GM23338 (cell line): ENCODE measurements at regions not wholly inside any gene's neighbourhood (a gene's known extent, or its start where the extent isn't known, plus 50 kb on each side); places are given as distances from the start of the nearest gene placed in this dataset.

Source experiments
- ATAC-seq: fragments of 200-7000 bp; cut with Tn5 transposase; 3 replicates; pipeline ENCODE4 v1.9.1; 2020
- DNase-seq: peaks from one replicate; pipeline ENCODE4 v3.0.0-alpha.2; 2015; ENCODE audit warnings: low spot score
- H2AFZ ChIP-seq: fragments of 200-600 bp; sonication (generic); 2 replicates; pipeline ENCODE4 v1.8.0; 2016; ENCODE audit warnings: antibody characterized with exemption, mild to moderate bottlenecking, moderate library complexity
- H3F3A ChIP-seq: fragments of 200-600 bp; sonication (generic); replicated peaks from 2 replicates; pipeline ENCODE4 v1.8.0; 2017; ENCODE audit warnings: antibody characterized with exemption, mixed run types, low read depth
- H3K27ac ChIP-seq: fragments of 200-600 bp; sonication (generic); 2 replicates; pipeline ENCODE4 v1.6.1; 2016; ENCODE audit warnings: low read depth
- H3K27me3 ChIP-seq: fragments of 200-600 bp; sonication (generic); 2 replicates; pipeline ENCODE4 v1.8.0; 2016; ENCODE audit warnings: mild to moderate bottlenecking, mixed run types, moderate library complexity; ENCODE audit not compliant: insufficient read depth
- H3K36me3 ChIP-seq: fragments of 200-600 bp; sonication (generic); 2 replicates; pipeline ENCODE4 v1.8.0; 2016; ENCODE audit warnings: mild to moderate bottlenecking; ENCODE audit not compliant: insufficient read depth
- H3K4me1 ChIP-seq: fragments of 200-600 bp; sonication (generic); 2 replicates; pipeline ENCODE4 v1.8.0; 2016; ENCODE audit warnings: mild to moderate bottlenecking, moderate library complexity; ENCODE audit not compliant: insufficient read depth
- H3K4me2 ChIP-seq: fragments of 200-600 bp; sonication (generic); 2 replicates; pipeline ENCODE4 v1.7.1; 2017; ENCODE audit warnings: mixed run types
- H3K4me3 ChIP-seq: fragments of 200-600 bp; sonication (generic); 2 replicates; pipeline ENCODE4 v1.6.1; 2016; ENCODE audit warnings: mixed run types
- H3K79me2 ChIP-seq: fragments of 200-600 bp; sonication (generic); replicated peaks from 2 replicates; pipeline ENCODE4 v1.8.0; 2017; ENCODE audit warnings: mild to moderate bottlenecking; ENCODE audit not compliant: insufficient read depth
- H3K9me2 ChIP-seq: fragments of 200-600 bp; sonication (generic); 2 replicates; pipeline ENCODE4 v1.8.0; 2017; ENCODE audit not compliant: insufficient read depth
- H4K20me1 ChIP-seq: fragments of 200-600 bp; sonication (generic); replicated peaks from 2 replicates; pipeline ENCODE4 v1.8.0; 2017; ENCODE audit warnings: mild to moderate bottlenecking; ENCODE audit not compliant: insufficient read depth
- H3K27ac Mint-ChIP-seq: 2 replicates; pipeline ENCODE4 v1.8.0; 2020; ENCODE audit warnings: inconsistent platforms, mild to moderate bottlenecking, moderate library complexity, mixed read lengths
- H3K27me3 Mint-ChIP-seq: 3 replicates; pipeline ENCODE4 v1.8.0; 2022; ENCODE audit warnings: low read depth, mild to moderate bottlenecking, moderate library complexity, mixed read lengths, inconsistent platforms; ENCODE audit not compliant: insufficient read depth, poor library complexity
- H3K36me3 Mint-ChIP-seq: 3 replicates; pipeline ENCODE4 v1.8.0; 2021; ENCODE audit warnings: low read depth, mild to moderate bottlenecking, inconsistent platforms, moderate library complexity, mixed read lengths
- H3K4me1 Mint-ChIP-seq: 3 replicates; pipeline ENCODE4 v1.8.0; 2020; ENCODE audit warnings: mild to moderate bottlenecking, inconsistent platforms, mixed read lengths
- H3K4me3 Mint-ChIP-seq: 3 replicates; pipeline ENCODE4 v1.8.0; 2021; ENCODE audit warnings: moderate library complexity, mild to moderate bottlenecking, inconsistent platforms, mixed read lengths
- H3K9me3 Mint-ChIP-seq: 3 replicates; pipeline ENCODE4 v1.8.0; 2020; ENCODE audit warnings: moderate library complexity, mild to moderate bottlenecking, inconsistent platforms, mixed read lengths
- CREB1 ChIP-seq: fragments of 250-450 bp; sonication (Bioruptor Pico); IDR thresholded peaks from 2 replicates; pipeline ENCODE4 v1.5.0; 2020; ENCODE audit warnings: low read depth, mild to moderate bottlenecking, moderate library complexity
- EZH2 ChIP-seq: fragments of 200-600 bp; sonication (generic); IDR thresholded peaks from one replicate; pipeline ENCODE4 v1.8.0; 2017; ENCODE audit warnings: antibody characterized with exemption, mild to moderate bottlenecking, low read depth; ENCODE audit not compliant: unreplicated experiment
- EZH2phosphoT487 ChIP-seq: fragments of 200-600 bp; sonication (generic); IDR thresholded peaks from one replicate; pipeline ENCODE4 v1.8.1; 2018; ENCODE audit warnings: antibody characterized with exemption; ENCODE audit not compliant: unreplicated experiment
- JUNB ChIP-seq: IDR thresholded peaks from one replicate; pipeline ENCODE4 v1.6.1; 2016; ENCODE audit warnings: antibody characterized with exemption; ENCODE audit not compliant: unreplicated experiment
- NANOG ChIP-seq: IDR thresholded peaks from 2 replicates; pipeline ENCODE4 v1.6.1; 2016; ENCODE audit warnings: antibody characterized with exemption, borderline replicate concordance
- POLR2AphosphoS5 ChIP-seq: IDR thresholded peaks from 2 replicates; pipeline ENCODE4 v1.6.1; 2016; ENCODE audit warnings: antibody characterized with exemption, low read depth
- STAT1 ChIP-seq: IDR thresholded peaks from one replicate; pipeline ENCODE4 v1.6.1; 2016; ENCODE audit warnings: antibody characterized with exemption; ENCODE audit not compliant: unreplicated experiment
- ZNF114 ChIP-seq: fragments of 250-450 bp; sonication (Bioruptor Pico); IDR thresholded peaks from 2 replicates; pipeline ENCODE4 v1.5.0; 2020; ENCODE audit warnings: mild to moderate bottlenecking, moderate library complexity
- ZNF331 ChIP-seq: fragments of 250-450 bp; sonication (Bioruptor Pico); IDR thresholded peaks from 2 replicates; pipeline ENCODE4 v1.5.0; 2020; ENCODE audit warnings: low read depth, mild to moderate bottlenecking, moderate library complexity
- TF ChIP-seq, protein P1 (sequence below): IDR thresholded peaks from one replicate; pipeline ENCODE4 v1.6.1; 2018; ENCODE audit warnings: antibody characterized with exemption; ENCODE audit not compliant: unreplicated experiment
- TF ChIP-seq, protein P2 (sequence below), 2 experiments: fragments of 200-600 bp in 1 of 2; sonication (generic) in 1 of 2; conservative IDR thresholded peaks; 2 replicates each; pipeline versions ENCODE4 v1.5.1 to v1.6.1; 2016 to 2017; ENCODE audit warnings: antibody characterized with exemption in 2 of 2, low read depth in 2 of 2, mild to moderate bottlenecking in 2 of 2, moderate library complexity in 1 of 2
- TF ChIP-seq, protein P3 (sequence below): IDR thresholded peaks from 2 replicates; pipeline ENCODE4 v1.6.1; 2016; ENCODE audit warnings: antibody characterized with exemption
- TF ChIP-seq, protein P4 (sequence below): fragments of 250-450 bp; sonication (Bioruptor Pico); IDR thresholded peaks from 2 replicates; pipeline ENCODE4 v1.5.0; 2020; ENCODE audit warnings: mild to moderate bottlenecking, moderate library complexity

DNA sequence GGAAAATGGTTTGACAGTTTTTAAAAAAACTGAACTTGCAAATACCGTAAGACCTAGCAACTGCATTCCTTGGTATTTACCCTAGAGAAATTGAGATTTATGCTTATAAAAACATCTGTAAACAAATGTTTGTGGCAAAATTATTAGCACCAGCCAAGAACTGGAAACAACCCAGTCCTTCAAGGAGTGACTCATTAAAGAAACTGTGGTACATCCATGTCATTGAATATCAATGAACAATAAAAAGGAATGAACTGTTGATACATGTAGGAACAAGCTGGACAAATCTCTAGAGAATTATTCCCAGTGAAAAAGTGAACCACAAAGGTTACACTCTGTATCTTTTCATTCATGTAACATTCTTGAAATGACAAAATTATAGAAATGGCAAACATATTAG, 240.2 kb upstream of the ADAMTS3 start:
- no peak overlapping the region for H3K27ac Mint-ChIP-seq
- H3K4me1 Mint-ChIP-seq: peaks cover 7% of the 10 kb centered on the region
- H3K9me3 Mint-ChIP-seq: no peaks in the 10 kb centered on the region
- Histone ChIP-seq H3K4me3 (no peak overlapping the region), H4K20me1 (no peaks in the 10 kb centered on the region), H3K4me2 (no peak overlapping the region), H3K27ac (no peak overlapping the region), H2AFZ (no peak overlapping the region), H3K36me3 (no peaks in the 10 kb centered on the region; the same call in 1 of the 2 replicates), H3K27me3 (no peaks in the 10 kb centered on the region), H3K79me2 (no peaks in the 10 kb centered on the region), H3K9me2 (0 out of 2 replicates have a peak, but pooled peaks cover 2% of the 10 kb centered on the region), H3F3A (no peaks in the 10 kb centered on the region), H3K4me1 (no peaks in the 10 kb centered on the region)
- no peaks in the 10 kb centered on the region for H3K36me3 Mint-ChIP-seq
- TF ChIP-seq, protein P1, sequence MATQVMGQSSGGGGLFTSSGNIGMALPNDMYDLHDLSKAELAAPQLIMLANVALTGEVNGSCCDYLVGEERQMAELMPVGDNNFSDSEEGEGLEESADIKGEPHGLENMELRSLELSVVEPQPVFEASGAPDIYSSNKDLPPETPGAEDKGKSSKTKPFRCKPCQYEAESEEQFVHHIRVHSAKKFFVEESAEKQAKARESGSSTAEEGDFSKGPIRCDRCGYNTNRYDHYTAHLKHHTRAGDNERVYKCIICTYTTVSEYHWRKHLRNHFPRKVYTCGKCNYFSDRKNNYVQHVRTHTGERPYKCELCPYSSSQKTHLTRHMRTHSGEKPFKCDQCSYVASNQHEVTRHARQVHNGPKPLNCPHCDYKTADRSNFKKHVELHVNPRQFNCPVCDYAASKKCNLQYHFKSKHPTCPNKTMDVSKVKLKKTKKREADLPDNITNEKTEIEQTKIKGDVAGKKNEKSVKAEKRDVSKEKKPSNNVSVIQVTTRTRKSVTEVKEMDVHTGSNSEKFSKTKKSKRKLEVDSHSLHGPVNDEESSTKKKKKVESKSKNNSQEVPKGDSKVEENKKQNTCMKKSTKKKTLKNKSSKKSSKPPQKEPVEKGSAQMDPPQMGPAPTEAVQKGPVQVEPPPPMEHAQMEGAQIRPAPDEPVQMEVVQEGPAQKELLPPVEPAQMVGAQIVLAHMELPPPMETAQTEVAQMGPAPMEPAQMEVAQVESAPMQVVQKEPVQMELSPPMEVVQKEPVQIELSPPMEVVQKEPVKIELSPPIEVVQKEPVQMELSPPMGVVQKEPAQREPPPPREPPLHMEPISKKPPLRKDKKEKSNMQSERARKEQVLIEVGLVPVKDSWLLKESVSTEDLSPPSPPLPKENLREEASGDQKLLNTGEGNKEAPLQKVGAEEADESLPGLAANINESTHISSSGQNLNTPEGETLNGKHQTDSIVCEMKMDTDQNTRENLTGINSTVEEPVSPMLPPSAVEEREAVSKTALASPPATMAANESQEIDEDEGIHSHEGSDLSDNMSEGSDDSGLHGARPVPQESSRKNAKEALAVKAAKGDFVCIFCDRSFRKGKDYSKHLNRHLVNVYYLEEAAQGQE: no peak
- TF ChIP-seq, protein P2, sequence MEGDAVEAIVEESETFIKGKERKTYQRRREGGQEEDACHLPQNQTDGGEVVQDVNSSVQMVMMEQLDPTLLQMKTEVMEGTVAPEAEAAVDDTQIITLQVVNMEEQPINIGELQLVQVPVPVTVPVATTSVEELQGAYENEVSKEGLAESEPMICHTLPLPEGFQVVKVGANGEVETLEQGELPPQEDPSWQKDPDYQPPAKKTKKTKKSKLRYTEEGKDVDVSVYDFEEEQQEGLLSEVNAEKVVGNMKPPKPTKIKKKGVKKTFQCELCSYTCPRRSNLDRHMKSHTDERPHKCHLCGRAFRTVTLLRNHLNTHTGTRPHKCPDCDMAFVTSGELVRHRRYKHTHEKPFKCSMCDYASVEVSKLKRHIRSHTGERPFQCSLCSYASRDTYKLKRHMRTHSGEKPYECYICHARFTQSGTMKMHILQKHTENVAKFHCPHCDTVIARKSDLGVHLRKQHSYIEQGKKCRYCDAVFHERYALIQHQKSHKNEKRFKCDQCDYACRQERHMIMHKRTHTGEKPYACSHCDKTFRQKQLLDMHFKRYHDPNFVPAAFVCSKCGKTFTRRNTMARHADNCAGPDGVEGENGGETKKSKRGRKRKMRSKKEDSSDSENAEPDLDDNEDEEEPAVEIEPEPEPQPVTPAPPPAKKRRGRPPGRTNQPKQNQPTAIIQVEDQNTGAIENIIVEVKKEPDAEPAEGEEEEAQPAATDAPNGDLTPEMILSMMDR (conservative IDR thresholded peaks at IDR 0.05; ENCODE audit: low read depth in 2 of 2): no peak
- TF ChIP-seq, protein P3, sequence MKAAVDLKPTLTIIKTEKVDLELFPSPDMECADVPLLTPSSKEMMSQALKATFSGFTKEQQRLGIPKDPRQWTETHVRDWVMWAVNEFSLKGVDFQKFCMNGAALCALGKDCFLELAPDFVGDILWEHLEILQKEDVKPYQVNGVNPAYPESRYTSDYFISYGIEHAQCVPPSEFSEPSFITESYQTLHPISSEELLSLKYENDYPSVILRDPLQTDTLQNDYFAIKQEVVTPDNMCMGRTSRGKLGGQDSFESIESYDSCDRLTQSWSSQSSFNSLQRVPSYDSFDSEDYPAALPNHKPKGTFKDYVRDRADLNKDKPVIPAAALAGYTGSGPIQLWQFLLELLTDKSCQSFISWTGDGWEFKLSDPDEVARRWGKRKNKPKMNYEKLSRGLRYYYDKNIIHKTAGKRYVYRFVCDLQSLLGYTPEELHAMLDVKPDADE: no peak
- no peak for TF ChIP-seq STAT1
- TF ChIP-seq, protein P4, sequence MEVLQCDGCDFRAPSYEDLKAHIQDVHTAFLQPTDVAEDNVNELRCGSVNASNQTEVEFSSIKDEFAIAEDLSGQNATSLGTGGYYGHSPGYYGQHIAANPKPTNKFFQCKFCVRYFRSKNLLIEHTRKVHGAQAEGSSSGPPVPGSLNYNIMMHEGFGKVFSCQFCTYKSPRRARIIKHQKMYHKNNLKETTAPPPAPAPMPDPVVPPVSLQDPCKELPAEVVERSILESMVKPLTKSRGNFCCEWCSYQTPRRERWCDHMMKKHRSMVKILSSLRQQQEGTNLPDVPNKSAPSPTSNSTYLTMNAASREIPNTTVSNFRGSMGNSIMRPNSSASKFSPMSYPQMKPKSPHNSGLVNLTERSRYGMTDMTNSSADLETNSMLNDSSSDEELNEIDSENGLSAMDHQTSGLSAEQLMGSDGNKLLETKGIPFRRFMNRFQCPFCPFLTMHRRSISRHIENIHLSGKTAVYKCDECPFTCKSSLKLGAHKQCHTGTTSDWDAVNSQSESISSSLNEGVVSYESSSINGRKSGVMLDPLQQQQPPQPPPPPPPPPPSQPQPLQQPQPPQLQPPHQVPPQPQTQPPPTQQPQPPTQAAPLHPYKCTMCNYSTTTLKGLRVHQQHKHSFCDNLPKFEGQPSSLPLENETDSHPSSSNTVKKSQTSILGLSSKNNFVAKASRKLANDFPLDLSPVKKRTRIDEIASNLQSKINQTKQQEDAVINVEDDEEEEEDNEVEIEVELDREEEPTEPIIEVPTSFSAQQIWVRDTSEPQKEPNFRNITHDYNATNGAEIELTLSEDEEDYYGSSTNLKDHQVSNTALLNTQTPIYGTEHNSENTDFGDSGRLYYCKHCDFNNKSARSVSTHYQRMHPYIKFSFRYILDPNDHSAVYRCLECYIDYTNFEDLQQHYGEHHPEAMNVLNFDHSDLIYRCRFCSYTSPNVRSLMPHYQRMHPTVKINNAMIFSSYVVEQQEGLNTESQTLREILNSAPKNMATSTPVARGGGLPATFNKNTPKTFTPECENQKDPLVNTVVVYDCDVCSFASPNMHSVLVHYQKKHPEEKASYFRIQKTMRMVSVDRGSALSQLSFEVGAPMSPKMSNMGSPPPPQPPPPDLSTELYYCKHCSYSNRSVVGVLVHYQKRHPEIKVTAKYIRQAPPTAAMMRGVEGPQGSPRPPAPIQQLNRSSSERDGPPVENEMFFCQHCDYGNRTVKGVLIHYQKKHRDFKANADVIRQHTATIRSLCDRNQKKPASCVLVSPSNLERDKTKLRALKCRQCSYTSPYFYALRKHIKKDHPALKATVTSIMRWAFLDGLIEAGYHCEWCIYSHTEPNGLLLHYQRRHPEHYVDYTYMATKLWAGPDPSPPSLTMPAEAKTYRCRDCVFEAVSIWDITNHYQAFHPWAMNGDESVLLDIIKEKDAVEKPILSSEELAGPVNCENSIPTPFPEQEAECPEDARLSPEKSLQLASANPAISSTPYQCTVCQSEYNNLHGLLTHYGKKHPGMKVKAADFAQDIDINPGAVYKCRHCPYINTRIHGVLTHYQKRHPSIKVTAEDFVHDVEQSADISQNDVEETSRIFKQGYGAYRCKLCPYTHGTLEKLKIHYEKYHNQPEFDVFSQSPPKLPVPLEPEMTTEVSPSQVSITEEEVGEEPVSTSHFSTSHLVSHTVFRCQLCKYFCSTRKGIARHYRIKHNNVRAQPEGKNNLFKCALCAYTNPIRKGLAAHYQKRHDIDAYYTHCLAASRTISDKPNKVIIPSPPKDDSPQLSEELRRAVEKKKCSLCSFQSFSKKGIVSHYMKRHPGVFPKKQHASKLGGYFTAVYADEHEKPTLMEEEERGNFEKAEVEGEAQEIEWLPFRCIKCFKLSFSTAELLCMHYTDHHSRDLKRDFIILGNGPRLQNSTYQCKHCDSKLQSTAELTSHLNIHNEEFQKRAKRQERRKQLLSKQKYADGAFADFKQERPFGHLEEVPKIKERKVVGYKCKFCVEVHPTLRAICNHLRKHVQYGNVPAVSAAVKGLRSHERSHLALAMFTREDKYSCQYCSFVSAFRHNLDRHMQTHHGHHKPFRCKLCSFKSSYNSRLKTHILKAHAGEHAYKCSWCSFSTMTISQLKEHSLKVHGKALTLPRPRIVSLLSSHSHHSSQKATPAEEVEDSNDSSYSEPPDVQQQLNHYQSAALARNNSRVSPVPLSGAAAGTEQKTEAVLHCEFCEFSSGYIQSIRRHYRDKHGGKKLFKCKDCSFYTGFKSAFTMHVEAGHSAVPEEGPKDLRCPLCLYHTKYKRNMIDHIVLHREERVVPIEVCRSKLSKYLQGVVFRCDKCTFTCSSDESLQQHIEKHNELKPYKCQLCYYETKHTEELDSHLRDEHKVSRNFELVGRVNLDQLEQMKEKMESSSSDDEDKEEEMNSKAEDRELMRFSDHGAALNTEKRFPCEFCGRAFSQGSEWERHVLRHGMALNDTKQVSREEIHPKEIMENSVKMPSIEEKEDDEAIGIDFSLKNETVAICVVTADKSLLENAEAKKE (CRISPR knock-in tag): no peak
- TF ChIP-seq JUNB: no peak
- no peak for TF ChIP-seq ZNF331
- TF ChIP-seq NANOG: no peak
- no peak for TF ChIP-seq ZNF114 (CRISPR knock-in tag)
- no peak for TF ChIP-seq POLR2AphosphoS5
- TF ChIP-seq EZH2: no peak
- TF ChIP-seq EZH2phosphoT487: no peak
- no peak for TF ChIP-seq CREB1 (CRISPR knock-in tag)
- ATAC-seq (no peak), DNase-seq (no peak)
- no peaks in the 10 kb centered on the region for H3K27me3 Mint-ChIP-seq
- H3K4me3 Mint-ChIP-seq: no peak overlapping the region
